ENCODE measurements at regions not wholly inside any gene's neighbourhood (a gene's known extent, or its start where the extent isn't known, plus 50 kb on each side); places are given as distances from the start of the nearest gene placed in this dataset.

DNA sequence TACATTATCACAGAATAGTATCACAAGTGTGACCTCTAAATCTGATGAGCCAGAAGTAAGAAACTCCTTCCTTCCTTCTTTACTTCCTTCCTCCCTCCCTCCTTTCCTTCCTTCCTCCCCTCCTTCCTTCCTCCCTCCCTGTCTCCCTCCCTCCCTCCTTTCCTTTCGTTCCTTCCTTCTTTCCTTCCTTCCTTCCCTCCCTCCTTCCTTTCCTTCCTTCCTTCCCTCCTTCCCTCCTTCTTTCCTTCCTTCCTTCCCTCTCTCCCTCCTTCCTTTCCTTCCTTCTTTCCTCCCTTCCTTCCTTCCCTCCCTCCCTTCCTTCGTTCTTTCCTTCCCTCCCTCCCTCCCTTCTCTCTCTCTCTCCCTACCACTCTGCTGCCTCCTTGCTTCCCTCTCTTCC is 359.2 kb downstream of the OSR1 start:
- 91% methylated on average over 2 of the region's 2 CpGs for WGBS
- Histone ChIP-seq H3K4me3 (ENCODE audit: low read depth in 1 of 3, low read length in 3 of 3) (no peak overlapping the region), H3K4me1 (ENCODE audit: control insufficient read depth in 4 of 4, insufficient read depth in 4 of 4, low read length in 3 of 4) (no peaks in the 10 kb centered on the region), H3K27ac (ENCODE audit: low read depth in 1 of 2, low read length in 2 of 2) (no peak overlapping the region), H3K9me3 (ENCODE audit: control insufficient read depth in 4 of 4, low read length in 3 of 4) (no peaks in the 10 kb centered on the region), H3K36me3 (ENCODE audit: control insufficient read depth in 4 of 4, insufficient read depth in 3 of 4, low read depth in 1 of 4, low read length in 3 of 4) (no peaks in the 10 kb centered on the region), H3K9ac (ENCODE audit: low read depth in 1 of 2, low read length in 2 of 2) (no peak overlapping the region), H3K27me3 (ENCODE audit: control insufficient read depth in 4 of 4, insufficient read depth in 4 of 4, low read length in 3 of 4) (no peaks in the 10 kb centered on the region)
- TF ChIP-seq, protein P1, sequence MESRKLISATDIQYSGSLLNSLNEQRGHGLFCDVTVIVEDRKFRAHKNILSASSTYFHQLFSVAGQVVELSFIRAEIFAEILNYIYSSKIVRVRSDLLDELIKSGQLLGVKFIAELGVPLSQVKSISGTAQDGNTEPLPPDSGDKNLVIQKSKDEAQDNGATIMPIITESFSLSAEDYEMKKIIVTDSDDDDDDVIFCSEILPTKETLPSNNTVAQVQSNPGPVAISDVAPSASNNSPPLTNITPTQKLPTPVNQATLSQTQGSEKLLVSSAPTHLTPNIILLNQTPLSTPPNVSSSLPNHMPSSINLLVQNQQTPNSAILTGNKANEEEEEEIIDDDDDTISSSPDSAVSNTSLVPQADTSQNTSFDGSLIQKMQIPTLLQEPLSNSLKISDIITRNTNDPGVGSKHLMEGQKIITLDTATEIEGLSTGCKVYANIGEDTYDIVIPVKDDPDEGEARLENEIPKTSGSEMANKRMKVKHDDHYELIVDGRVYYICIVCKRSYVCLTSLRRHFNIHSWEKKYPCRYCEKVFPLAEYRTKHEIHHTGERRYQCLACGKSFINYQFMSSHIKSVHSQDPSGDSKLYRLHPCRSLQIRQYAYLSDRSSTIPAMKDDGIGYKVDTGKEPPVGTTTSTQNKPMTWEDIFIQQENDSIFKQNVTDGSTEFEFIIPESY (IDR thresholded peaks at IDR 0.05), result no peak
- TF ChIP-seq JUND (IDR thresholded peaks at IDR 0.05) (no peak), TAF1 (conservative IDR thresholded peaks at IDR 0.05) (no peak), EGR1 (IDR thresholded peaks at IDR 0.05; ENCODE audit: low read depth in 2 of 2) (no peak), HNF4A (conservative IDR thresholded peaks at IDR 0.05) (no peak), RXRA (IDR thresholded peaks at IDR 0.05) (no peak), NR2F2 (IDR thresholded peaks at IDR 0.05) (no peak), SP1 (IDR thresholded peaks at IDR 0.05) (no peak), FOXA1 (IDR thresholded peaks at IDR 0.05) (no peak), REST (IDR thresholded peaks at IDR 0.05) (no peak), GABPA (IDR thresholded peaks at IDR 0.05 in 1 of 2, conservative IDR thresholded peaks at IDR 0.05 in 1 of 2) (no peak), CTCF (IDR thresholded peaks at IDR 0.05; ENCODE audit: low read depth, low read length, missing input control) (no peak), HNF4G (IDR thresholded peaks at IDR 0.05) (no peak), RAD21 (IDR thresholded peaks at IDR 0.05) (no peak), ATF3 (IDR thresholded peaks at IDR 0.05) (no peak), YY1 (IDR thresholded peaks at IDR 0.05) (no peak), FOXA2 (IDR thresholded peaks at IDR 0.05) (no peak)
- TF ChIP-seq, protein P2, sequence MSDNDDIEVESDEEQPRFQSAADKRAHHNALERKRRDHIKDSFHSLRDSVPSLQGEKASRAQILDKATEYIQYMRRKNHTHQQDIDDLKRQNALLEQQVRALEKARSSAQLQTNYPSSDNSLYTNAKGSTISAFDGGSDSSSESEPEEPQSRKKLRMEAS (IDR thresholded peaks at IDR 0.05), result no peak
- DNase-seq (ENCODE audit: low spot score), result no peak

Measured in liver (tissue), 8 donors.